Smooth muscle cell (in vitro differentiated cells): ENCODE measurements at regions not wholly inside any gene's neighbourhood (a gene's known extent, or its start where the extent isn't known, plus 50 kb on each side); places are given as distances from the start of the nearest gene placed in this dataset.
A peak's percentile ranks its signal among the peaks of the same experiment; 100 is the strongest.

Experiments
- DNase-seq: peaks from one replicate; lab custom pipeline; 2025; ENCODE audit not compliant: unreplicated experiment; lab: John Stamatoyannopoulos, UW
- H2AFZ ChIP-seq: fragments of 200-600 bp; sonication (generic); 2 replicates; pipeline ENCODE4 v1.6.0; 2016; ENCODE audit warnings: antibody characterized with exemption, low read depth, mild to moderate bottlenecking
- H3F3A ChIP-seq: fragments of 200-600 bp; sonication (generic); 2 replicates; pipeline ENCODE4 v1.6.0; 2017; ENCODE audit warnings: antibody characterized with exemption, low read depth
- H3K27ac ChIP-seq: fragments of 200-600 bp; sonication (generic); 2 replicates; pipeline ENCODE4 v1.5.1; 2016; ENCODE audit warnings: low read depth, mild to moderate bottlenecking
- H3K27me3 ChIP-seq: fragments of 200-600 bp; sonication (generic); 2 replicates; pipeline ENCODE4 v1.6.1; 2016; ENCODE audit warnings: low read depth, mild to moderate bottlenecking
- H3K36me3 ChIP-seq: fragments of 200-600 bp; sonication (generic); 2 replicates; pipeline ENCODE4 v1.5.1; 2016; ENCODE audit warnings: low read depth
- H3K4me1 ChIP-seq: fragments of 200-600 bp; sonication (generic); 2 replicates; pipeline ENCODE4 v1.5.1; 2016; ENCODE audit warnings: low read depth
- H3K4me2 ChIP-seq: fragments of 200-600 bp; sonication (generic); 2 replicates; pipeline ENCODE4 v1.6.0; 2016; ENCODE audit warnings: mild to moderate bottlenecking
- H3K4me3 ChIP-seq: fragments of 200-600 bp; sonication (generic); 2 replicates; pipeline ENCODE4 v1.5.1; 2016; ENCODE audit warnings: mild to moderate bottlenecking
- H3K79me2 ChIP-seq: fragments of 200-600 bp; sonication (generic); 2 replicates; pipeline ENCODE4 v1.6.0; 2016; ENCODE audit warnings: low read depth, mild to moderate bottlenecking
- H3K9ac ChIP-seq: fragments of 200-600 bp; sonication (generic); 2 replicates; pipeline ENCODE4 v1.6.0; 2016; ENCODE audit warnings: low read depth
- H3K9me3 ChIP-seq: fragments of 200-600 bp; sonication (generic); replicated peaks from 2 replicates; pipeline ENCODE4 v1.5.1; 2016; ENCODE audit warnings: low read depth
- H4K20me1 ChIP-seq: fragments of 200-600 bp; sonication (generic); 2 replicates; pipeline ENCODE4 v1.6.0; 2016; ENCODE audit warnings: low read depth
- WGBS: methylation state at CpG from one replicate; pipeline ENCODE4 v1.1.7; 2016; ENCODE audit warnings: low lambda C conversion rate; 5-methylcytosine and 5-hydroxymethylcytosine counted together
- TF ChIP-seq, protein P1 (sequence below): fragments of 200-600 bp; sonication (generic); IDR thresholded peaks from 2 replicates; pipeline ENCODE4 v1.5.1; 2017; ENCODE audit warnings: borderline replicate concordance, mild to moderate bottlenecking, antibody characterized with exemption; ENCODE audit not compliant: insufficient read depth, poor library complexity, severe bottlenecking

DNA sequence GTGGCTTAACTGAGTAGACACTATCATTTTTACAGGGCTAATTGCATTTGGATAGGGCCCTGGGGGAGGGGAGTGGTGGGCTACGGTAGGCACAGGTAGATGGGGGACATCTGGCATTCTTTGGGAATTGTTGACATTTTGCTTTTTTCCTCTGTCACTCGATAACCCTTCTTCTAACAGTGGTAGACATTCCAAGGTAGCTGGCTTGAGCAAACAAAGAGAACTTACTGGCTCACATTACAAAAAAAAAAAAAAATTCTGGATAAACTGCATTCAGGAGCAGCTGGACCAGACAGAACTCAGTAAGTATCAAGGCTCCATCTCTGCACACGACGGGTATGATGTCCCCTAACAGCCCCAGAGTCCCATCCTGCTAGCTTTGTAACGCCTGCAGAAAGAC, 585.2 kb downstream of the ZNF608 start:
- Histone ChIP-seq H3F3A (no peaks in the 10 kb centered on the region), H3K4me1 (no peaks in the 10 kb centered on the region), H3K9me3 (no peaks in the 10 kb centered on the region), H3K36me3 (no peaks in the 10 kb centered on the region), H3K4me2 (no peak overlapping the region), H4K20me1 (no peaks in the 10 kb centered on the region), H3K79me2 (no peaks in the 10 kb centered on the region), H3K9ac (no peak overlapping the region), H3K27ac (no peak overlapping the region), H3K27me3 (no peaks in the 10 kb centered on the region), H3K4me3 (no peak overlapping the region), H2AFZ (no peak overlapping the region)
- TF ChIP-seq, protein P1, sequence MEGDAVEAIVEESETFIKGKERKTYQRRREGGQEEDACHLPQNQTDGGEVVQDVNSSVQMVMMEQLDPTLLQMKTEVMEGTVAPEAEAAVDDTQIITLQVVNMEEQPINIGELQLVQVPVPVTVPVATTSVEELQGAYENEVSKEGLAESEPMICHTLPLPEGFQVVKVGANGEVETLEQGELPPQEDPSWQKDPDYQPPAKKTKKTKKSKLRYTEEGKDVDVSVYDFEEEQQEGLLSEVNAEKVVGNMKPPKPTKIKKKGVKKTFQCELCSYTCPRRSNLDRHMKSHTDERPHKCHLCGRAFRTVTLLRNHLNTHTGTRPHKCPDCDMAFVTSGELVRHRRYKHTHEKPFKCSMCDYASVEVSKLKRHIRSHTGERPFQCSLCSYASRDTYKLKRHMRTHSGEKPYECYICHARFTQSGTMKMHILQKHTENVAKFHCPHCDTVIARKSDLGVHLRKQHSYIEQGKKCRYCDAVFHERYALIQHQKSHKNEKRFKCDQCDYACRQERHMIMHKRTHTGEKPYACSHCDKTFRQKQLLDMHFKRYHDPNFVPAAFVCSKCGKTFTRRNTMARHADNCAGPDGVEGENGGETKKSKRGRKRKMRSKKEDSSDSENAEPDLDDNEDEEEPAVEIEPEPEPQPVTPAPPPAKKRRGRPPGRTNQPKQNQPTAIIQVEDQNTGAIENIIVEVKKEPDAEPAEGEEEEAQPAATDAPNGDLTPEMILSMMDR, result no peak
- WGBS, result 87% methylated on average over 5 of the region's 5 CpGs
- no peak for DNase-seq

DNA sequence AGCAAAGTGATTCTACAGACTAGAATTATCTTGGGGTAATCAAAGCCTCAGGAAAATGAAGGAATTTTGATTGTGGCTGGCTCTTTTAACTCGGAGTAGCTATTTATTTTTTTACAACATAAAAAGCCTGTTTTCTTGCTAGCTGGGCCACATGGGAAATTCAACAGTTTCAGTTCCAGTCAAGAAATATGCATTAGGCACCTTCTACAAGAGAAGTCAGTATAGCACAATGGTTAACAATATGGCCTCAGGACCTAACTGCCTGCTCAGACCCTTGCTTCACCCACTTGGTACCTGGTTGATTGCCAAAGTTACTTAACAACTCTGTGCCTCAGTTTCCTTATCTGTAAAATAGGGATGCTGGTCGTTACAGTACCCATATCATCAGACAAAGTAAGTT, 586.2 kb downstream of the ZNF608 start:
- no peak for DNase-seq
- H4K20me1 ChIP-seq, result no peaks in the 10 kb centered on the region
- H3K27me3 ChIP-seq, result no peaks in the 10 kb centered on the region
- peaks cover 2% of the 10 kb centered on the region for H3K36me3 ChIP-seq
- no peaks in the 10 kb centered on the region for H3K79me2 ChIP-seq
- no peaks in the 10 kb centered on the region for H3F3A ChIP-seq
- TF ChIP-seq, protein P1, result no peak
- no peak overlapping the region for H2AFZ ChIP-seq
- no peak overlapping the region for H3K9ac ChIP-seq
- H3K4me1 ChIP-seq, result no peaks in the 10 kb centered on the region
- H3K9me3 ChIP-seq, result peaks cover 6% of the 10 kb centered on the region
- WGBS, result 68% methylated on average over 2 of the region's 2 CpGs
- H3K27ac ChIP-seq, result no peak overlapping the region
- H3K4me3 ChIP-seq, result no peak overlapping the region
- no peak overlapping the region for H3K4me2 ChIP-seq

DNA sequence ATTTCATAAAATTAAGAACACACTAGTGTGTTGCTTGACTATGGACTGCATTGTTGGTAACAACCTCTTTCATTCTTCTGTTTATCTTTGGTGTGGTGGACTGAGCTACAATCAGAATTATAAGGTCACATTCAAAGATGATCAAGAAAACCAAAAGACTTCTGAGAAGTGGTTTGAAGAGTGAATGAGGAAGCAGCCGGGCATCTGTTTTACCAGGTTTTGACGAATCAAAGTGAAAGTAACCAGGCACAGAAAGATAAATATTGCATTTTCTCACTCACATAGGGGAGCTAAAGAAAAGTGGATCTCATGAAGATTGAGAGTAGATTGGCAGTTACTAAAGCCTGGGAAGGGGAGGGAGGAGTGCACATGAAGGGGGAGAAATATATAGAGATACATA, 589.1 kb downstream of the ZNF608 start:
- peak overlapping the region; percentile 33 for H3K4me3 ChIP-seq
- H3K36me3 ChIP-seq, result peaks cover 16% of the 10 kb centered on the region
- TF ChIP-seq, protein P1, result no peak
- H3K27ac ChIP-seq, result peak overlapping the region; percentile 49
- DNase-seq, result no peak
- H3F3A ChIP-seq, result no peaks in the 10 kb centered on the region
- 46% methylated on average over 2 of the region's 2 CpGs for WGBS
- H3K4me1 ChIP-seq, result no peaks in the 10 kb centered on the region
- H3K9me3 ChIP-seq, result peaks cover 11% of the 10 kb centered on the region
- H3K27me3 ChIP-seq, result no peaks in the 10 kb centered on the region
- no peaks in the 10 kb centered on the region for H3K79me2 ChIP-seq
- no peaks in the 10 kb centered on the region for H4K20me1 ChIP-seq
- H3K4me2 ChIP-seq, result peak overlapping the region; percentile 77
- no peak overlapping the region for H3K9ac ChIP-seq
- peak overlapping the region; percentile 48 for H2AFZ ChIP-seq

DNA sequence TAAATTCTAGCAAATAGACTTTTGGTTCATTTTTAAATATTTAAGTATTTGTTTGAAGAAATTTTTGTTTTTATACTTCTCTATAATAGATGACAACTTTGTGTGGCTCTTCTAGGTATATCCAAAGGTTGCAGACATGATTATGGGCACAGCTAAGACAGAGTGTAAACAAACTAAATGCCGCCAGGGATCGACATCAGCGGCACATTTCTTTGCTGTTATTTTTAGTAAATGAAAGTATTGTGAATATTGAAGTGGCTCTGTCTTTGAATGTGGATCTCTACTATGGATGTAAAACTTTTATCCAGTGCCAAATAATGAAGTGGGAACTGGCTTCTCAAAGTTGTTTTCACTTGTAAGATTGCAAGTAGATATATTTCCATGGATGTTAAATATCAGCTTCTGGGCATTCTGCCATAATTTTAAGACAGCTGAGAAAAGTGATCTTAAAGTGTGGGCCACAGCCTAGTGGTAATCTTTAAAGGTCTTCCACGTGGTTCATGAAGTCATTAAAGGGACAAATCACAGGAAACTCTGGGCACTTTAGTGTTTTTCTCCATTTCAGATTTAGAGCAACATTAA, 589.9 kb downstream of the ZNF608 start:
- no peak for DNase-seq
- TF ChIP-seq, protein P1, result no peak
- H3K4me2 ChIP-seq, result peak overlapping the region; percentile 77
- H3F3A ChIP-seq, result no peaks in the 10 kb centered on the region
- peaks cover 16% of the 10 kb centered on the region for H3K36me3 ChIP-seq
- peaks cover 11% of the 10 kb centered on the region for H3K9me3 ChIP-seq
- no peaks in the 10 kb centered on the region for H3K79me2 ChIP-seq
- no peaks in the 10 kb centered on the region for H3K27me3 ChIP-seq
- no peaks in the 10 kb centered on the region for H3K4me1 ChIP-seq
- no peak overlapping the region for H3K27ac ChIP-seq
- H3K9ac ChIP-seq, result no peak overlapping the region
- no peak overlapping the region for H3K4me3 ChIP-seq
- WGBS, result 44% methylated on average over 4 of the region's 4 CpGs
- H4K20me1 ChIP-seq, result no peaks in the 10 kb centered on the region
- no peak overlapping the region for H2AFZ ChIP-seq
